ENCODE measurements at regions not wholly inside any gene's neighbourhood (a gene's known extent, or its start where the extent isn't known, plus 50 kb on each side); places are given as distances from the start of the nearest gene placed in this dataset.

DNA sequence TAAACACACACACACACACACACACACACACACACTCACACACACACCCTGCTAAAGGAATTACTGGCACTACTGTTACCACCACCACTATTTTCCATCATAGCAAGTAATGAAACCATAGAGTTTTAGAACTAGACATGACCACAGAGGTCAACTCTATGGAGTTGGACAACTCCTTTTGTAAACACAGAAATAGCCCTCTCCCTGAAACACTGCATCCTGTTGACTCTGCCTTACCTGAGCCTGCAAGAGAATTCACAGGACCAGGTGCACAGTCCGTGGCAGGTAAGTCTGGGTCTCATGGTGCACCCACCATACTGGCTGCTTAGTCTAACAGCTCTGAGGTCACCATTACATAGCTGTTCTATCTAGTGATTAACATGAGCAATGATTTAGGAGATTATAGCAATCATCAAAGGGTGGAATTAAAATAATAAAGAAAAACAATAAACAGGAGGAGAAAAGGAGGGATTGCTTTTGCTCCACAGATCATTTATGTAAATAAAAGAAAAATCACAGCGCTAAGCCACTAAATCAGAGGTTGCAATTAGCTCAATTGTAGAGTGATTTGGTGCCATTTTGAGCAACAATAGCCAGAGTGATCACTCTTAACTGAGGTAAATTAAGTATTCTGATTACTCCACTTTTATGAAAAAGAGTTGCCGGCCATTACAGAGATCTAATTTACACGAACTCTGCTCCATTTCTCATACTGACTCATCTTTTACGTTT lies 340.0 kb upstream of the RASGEF1B start:
- no peak overlapping the region for H3K4me3 Mint-ChIP-seq
- no peaks in the 10 kb centered on the region for H3K36me3 Mint-ChIP-seq
- no peaks in the 10 kb centered on the region for H3K36me3 ChIP-seq
- no peak overlapping the region for H3K9ac ChIP-seq
- peaks cover 9% of the 10 kb centered on the region for H3K27me3 Mint-ChIP-seq (ENCODE audit: insufficient read depth, low read depth)
- H3K79me2 ChIP-seq (ENCODE audit: low read depth): no peaks in the 10 kb centered on the region
- no peak overlapping the region for H3K27ac ChIP-seq
- H2AFZ ChIP-seq (replicated peaks): no peak overlapping the region
- no peaks in the 10 kb centered on the region for H3K4me1 ChIP-seq
- peaks cover 20% of the 10 kb centered on the region for H3K4me1 Mint-ChIP-seq
- no peaks in the 10 kb centered on the region for H3K9me3 Mint-ChIP-seq
- no peak overlapping the region for H3K4me2 ChIP-seq
- H3K27ac Mint-ChIP-seq: no peak overlapping the region
- H3K27me3 ChIP-seq: no peaks in the 10 kb centered on the region
- no peaks in the 10 kb centered on the region for H3K9me3 ChIP-seq (ENCODE audit: low read depth)
- H4K20me1 ChIP-seq (ENCODE audit: low read depth): no peaks in the 10 kb centered on the region
- no peak for DNase-seq (ENCODE audit: low spot score)
- no peak overlapping the region for H3K4me3 ChIP-seq
- H3F3A ChIP-seq (ENCODE audit: low read depth): no peaks in the 10 kb centered on the region
- TF ChIP-seq, protein P1, sequence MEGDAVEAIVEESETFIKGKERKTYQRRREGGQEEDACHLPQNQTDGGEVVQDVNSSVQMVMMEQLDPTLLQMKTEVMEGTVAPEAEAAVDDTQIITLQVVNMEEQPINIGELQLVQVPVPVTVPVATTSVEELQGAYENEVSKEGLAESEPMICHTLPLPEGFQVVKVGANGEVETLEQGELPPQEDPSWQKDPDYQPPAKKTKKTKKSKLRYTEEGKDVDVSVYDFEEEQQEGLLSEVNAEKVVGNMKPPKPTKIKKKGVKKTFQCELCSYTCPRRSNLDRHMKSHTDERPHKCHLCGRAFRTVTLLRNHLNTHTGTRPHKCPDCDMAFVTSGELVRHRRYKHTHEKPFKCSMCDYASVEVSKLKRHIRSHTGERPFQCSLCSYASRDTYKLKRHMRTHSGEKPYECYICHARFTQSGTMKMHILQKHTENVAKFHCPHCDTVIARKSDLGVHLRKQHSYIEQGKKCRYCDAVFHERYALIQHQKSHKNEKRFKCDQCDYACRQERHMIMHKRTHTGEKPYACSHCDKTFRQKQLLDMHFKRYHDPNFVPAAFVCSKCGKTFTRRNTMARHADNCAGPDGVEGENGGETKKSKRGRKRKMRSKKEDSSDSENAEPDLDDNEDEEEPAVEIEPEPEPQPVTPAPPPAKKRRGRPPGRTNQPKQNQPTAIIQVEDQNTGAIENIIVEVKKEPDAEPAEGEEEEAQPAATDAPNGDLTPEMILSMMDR (IDR thresholded peaks at IDR 0.05): no peak
- TF ChIP-seq EZH2 (IDR thresholded peaks at IDR 0.05): no peak
- TF ChIP-seq EZH2phosphoT487 (IDR thresholded peaks at IDR 0.05): no peak

DNA sequence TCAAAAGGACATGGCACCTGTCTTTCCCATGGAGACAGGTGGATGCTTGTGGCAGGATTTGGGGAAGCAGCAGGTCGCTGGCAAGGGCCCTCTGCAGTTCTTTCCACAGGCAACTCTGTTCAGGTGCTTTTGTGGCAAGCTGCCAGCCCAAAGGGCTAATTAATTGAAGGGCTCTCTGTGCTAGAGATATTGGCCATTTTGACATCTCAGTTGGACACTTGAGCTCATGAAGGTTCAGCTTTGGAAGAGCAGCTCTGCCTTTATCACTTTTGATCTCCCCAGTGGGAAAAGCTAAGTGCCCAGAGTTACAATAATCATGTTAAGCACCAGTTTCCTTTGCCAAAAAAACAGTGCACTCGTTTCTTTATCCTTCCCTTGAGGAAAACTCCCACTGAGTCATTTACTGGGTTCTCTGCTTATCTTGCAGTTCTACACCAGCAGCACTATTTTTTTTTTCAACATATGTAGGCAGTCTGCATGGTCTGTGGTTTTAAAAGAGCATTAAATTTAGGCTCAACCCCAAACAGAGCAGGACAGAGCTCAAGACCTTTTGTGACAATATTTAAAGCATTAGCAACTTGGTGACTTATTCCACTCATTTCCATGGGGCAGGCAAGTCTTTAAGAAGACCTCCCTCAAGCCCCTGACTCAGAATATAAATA lies 336.4 kb upstream of the RASGEF1B start:
- no peaks in the 10 kb centered on the region for H3K36me3 ChIP-seq
- peaks cover 10% of the 10 kb centered on the region for H3K4me1 Mint-ChIP-seq
- no peaks in the 10 kb centered on the region for H3K79me2 ChIP-seq (ENCODE audit: low read depth)
- no peaks in the 10 kb centered on the region for H3K36me3 Mint-ChIP-seq
- H3K4me1 ChIP-seq: no peaks in the 10 kb centered on the region
- no peak overlapping the region for H3K4me2 ChIP-seq
- H3K9me3 Mint-ChIP-seq: no peaks in the 10 kb centered on the region
- H3K27me3 ChIP-seq: no peaks in the 10 kb centered on the region
- H3K27me3 Mint-ChIP-seq (ENCODE audit: insufficient read depth, low read depth): peaks cover 4% of the 10 kb centered on the region
- H3K9me3 ChIP-seq (ENCODE audit: low read depth): no peaks in the 10 kb centered on the region
- H3K4me3 ChIP-seq: no peak overlapping the region
- DNase-seq (ENCODE audit: low spot score): no peak
- H4K20me1 ChIP-seq (ENCODE audit: low read depth): no peaks in the 10 kb centered on the region
- H3F3A ChIP-seq (ENCODE audit: low read depth): no peaks in the 10 kb centered on the region
- no peak overlapping the region for H3K9ac ChIP-seq
- TF ChIP-seq EZH2phosphoT487 (IDR thresholded peaks at IDR 0.05) (no peak), EZH2 (IDR thresholded peaks at IDR 0.05) (no peak)
- TF ChIP-seq, protein P1 (IDR thresholded peaks at IDR 0.05): no peak
- H3K4me3 Mint-ChIP-seq: no peak overlapping the region
- no peak overlapping the region for H3K27ac Mint-ChIP-seq
- no peak overlapping the region for H3K27ac ChIP-seq
- no peak overlapping the region for H2AFZ ChIP-seq (replicated peaks)

DNA sequence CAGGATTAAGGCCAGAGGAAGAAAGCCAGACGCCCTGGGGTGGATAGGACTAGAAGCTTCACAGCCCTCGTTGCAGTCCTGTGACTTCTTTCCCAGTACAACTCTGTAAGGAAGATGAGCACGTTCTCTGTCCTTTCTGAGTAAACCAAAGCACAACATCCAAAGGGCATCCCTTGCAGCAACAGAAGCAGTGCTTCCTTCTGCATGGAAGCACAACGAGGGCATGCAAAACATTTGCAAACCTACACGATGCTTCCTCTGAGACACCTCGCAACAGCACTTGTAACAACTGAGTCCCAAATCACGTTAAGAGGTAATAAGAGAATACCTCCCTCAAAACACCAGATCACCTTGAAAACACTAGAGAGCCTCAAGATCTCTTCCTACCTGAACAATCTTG lies 335.7 kb upstream of the RASGEF1B start:
- Histone ChIP-seq H3K4me2 (no peak overlapping the region), H3K79me2 (ENCODE audit: low read depth) (no peaks in the 10 kb centered on the region), H3K27ac (no peak overlapping the region), H3K36me3 (no peaks in the 10 kb centered on the region), H2AFZ (replicated peaks) (no peak overlapping the region), H3K9me3 (ENCODE audit: low read depth) (no peaks in the 10 kb centered on the region), H3K4me1 (no peaks in the 10 kb centered on the region), H3K4me3 (no peak overlapping the region), H3F3A (ENCODE audit: low read depth) (no peaks in the 10 kb centered on the region), H3K27me3 (no peaks in the 10 kb centered on the region), H4K20me1 (ENCODE audit: low read depth) (no peaks in the 10 kb centered on the region), H3K9ac (no peak overlapping the region)
- Mint-ChIP-seq H3K9me3 (no peaks in the 10 kb centered on the region), H3K36me3 (no peaks in the 10 kb centered on the region), H3K4me3 (no peak overlapping the region), H3K27ac (no peak overlapping the region), H3K27me3 (ENCODE audit: insufficient read depth, low read depth) (peaks cover 6% of the 10 kb centered on the region), H3K4me1 (peaks cover 13% of the 10 kb centered on the region)
- TF ChIP-seq, protein P1 (IDR thresholded peaks at IDR 0.05): no peak
- TF ChIP-seq EZH2phosphoT487 (IDR thresholded peaks at IDR 0.05) (no peak), EZH2 (IDR thresholded peaks at IDR 0.05) (no peak)
- no peak for DNase-seq (ENCODE audit: low spot score)

All from neural progenitor cell (in vitro differentiated cells).